ENCODE measurements at regions not wholly inside any gene's neighbourhood (a gene's known extent, or its start where the extent isn't known, plus 50 kb on each side); places are given as distances from the start of the nearest gene placed in this dataset.
"Not testable (repeated sequence)": the region's sequence is repeated elsewhere in the genome, so short reads cannot be mapped to it uniquely, and the experiment has no call there.

DNA sequence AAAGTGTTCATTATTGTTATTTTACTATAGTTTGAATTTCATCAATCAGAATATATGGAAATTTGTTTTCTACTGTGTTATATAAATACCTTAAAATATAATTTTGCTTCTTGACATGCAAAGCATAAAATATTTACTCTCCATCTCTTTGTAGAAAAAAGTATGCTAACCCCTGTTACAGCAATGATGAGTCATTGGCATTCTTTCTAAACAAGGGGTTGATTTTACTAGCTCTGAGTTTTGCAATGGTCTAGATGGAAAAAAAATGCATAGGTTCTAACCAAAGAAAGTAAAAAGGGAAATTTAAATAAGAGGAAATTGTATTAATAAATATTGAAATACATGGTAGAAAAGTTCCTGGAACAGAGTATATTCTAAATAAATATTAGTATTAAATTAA lies 990.2 kb upstream of the ATXN7L3B start:
- Histone ChIP-seq H3K4me3 (ENCODE audit: low read depth, low read length) (no peak overlapping the region), H3K27me3 (ENCODE audit: insufficient read depth, low read depth, severe bottlenecking) (no peaks in the 10 kb centered on the region), H3K36me3 (no peaks in the 10 kb centered on the region), H3K9me3 (ENCODE audit: severe bottlenecking) (no peaks in the 10 kb centered on the region), H3K27ac (no peak overlapping the region)
- TF ChIP-seq, protein P1, sequence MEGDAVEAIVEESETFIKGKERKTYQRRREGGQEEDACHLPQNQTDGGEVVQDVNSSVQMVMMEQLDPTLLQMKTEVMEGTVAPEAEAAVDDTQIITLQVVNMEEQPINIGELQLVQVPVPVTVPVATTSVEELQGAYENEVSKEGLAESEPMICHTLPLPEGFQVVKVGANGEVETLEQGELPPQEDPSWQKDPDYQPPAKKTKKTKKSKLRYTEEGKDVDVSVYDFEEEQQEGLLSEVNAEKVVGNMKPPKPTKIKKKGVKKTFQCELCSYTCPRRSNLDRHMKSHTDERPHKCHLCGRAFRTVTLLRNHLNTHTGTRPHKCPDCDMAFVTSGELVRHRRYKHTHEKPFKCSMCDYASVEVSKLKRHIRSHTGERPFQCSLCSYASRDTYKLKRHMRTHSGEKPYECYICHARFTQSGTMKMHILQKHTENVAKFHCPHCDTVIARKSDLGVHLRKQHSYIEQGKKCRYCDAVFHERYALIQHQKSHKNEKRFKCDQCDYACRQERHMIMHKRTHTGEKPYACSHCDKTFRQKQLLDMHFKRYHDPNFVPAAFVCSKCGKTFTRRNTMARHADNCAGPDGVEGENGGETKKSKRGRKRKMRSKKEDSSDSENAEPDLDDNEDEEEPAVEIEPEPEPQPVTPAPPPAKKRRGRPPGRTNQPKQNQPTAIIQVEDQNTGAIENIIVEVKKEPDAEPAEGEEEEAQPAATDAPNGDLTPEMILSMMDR (IDR thresholded peaks at IDR 0.05; ENCODE audit: low read depth, low read length), result no peak
- no peak for DNase-seq

DNA sequence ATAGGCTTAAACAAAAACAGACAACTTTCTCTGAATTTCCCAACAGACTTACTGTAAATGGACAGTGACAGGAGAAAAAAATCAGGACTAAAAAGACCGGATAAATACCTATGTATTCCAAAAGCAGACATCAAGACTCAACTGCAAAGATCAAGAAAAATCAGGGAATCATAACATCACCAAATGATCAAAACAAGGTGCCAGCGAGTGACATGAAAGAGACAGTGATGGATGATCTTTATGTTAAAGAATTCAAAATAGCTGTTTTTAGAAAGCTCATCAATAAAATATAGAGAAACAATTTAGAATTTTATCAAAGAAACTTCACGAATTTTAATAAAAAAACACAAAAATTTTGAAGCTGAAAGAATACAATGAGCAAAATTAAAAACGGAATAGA lies 952.5 kb upstream of the ATXN7L3B start:
- Histone ChIP-seq H3K9me3 (ENCODE audit: severe bottlenecking) (no peaks in the 10 kb centered on the region), H3K27ac (no peak overlapping the region), H3K27me3 (ENCODE audit: insufficient read depth, low read depth, severe bottlenecking) (no peaks in the 10 kb centered on the region), H3K4me3 (ENCODE audit: low read depth, low read length) (no peak overlapping the region), H3K36me3 (no peaks in the 10 kb centered on the region)
- TF ChIP-seq, protein P1 (IDR thresholded peaks at IDR 0.05; ENCODE audit: low read depth, low read length), result no peak
- no peak for DNase-seq

DNA sequence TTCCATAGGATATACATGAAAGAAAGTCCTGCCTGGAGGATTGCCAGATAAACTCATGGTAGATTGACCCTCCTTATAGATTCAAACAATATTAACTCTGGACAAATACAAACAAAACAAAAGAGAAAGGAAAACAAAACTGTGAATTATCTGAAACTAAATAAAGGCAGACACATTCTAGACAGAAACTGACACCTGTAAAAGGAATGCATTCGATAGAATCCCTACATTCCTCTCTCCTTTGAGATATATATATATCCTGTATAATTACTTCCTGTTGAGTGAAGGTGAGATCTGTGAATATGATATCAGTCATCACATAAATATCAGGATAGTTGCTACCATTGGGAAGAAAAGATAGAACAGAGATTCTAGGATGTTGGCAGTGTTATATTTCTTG lies 948.4 kb upstream of the ATXN7L3B start:
- Histone ChIP-seq H3K36me3 (no peaks in the 10 kb centered on the region), H3K9me3 (ENCODE audit: severe bottlenecking) (no peaks in the 10 kb centered on the region), H3K27me3 (ENCODE audit: insufficient read depth, low read depth, severe bottlenecking) (no peaks in the 10 kb centered on the region), H3K27ac (no peak overlapping the region), H3K4me3 (ENCODE audit: low read depth, low read length) (no peak overlapping the region)
- DNase-seq, result no peak
- TF ChIP-seq, protein P1 (IDR thresholded peaks at IDR 0.05; ENCODE audit: low read depth, low read length), result no peak

DNA sequence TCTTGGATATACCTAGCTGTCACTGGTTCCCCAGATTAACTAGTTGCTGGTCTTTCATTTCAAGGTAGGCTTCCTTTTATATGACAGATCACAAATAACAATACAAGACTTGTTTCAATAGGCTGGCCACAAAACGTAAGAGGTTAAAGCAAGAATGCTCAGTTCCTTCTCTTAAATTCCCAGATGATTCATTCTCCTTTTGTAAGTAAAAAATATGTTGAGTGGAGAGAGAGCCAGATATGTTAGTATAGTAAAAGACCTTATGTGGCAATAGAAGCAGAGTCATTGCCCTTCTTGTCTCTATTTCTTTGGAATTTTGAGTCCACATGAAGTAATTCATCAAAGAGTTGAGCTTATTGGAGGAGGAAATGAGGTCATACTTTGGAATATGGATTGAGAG lies 939.0 kb upstream of the ATXN7L3B start:
- Histone ChIP-seq H3K9me3 (ENCODE audit: severe bottlenecking) (no peaks in the 10 kb centered on the region), H3K27ac (no peak overlapping the region), H3K4me3 (ENCODE audit: low read depth, low read length) (no peak overlapping the region), H3K36me3 (no peaks in the 10 kb centered on the region), H3K27me3 (ENCODE audit: insufficient read depth, low read depth, severe bottlenecking) (no peaks in the 10 kb centered on the region)
- no peak for DNase-seq
- TF ChIP-seq, protein P1 (IDR thresholded peaks at IDR 0.05; ENCODE audit: low read depth, low read length), result no peak

- H3K36me3 ChIP-seq, result no peaks in the 10 kb centered on the region
- H3K27ac ChIP-seq, result no peak overlapping the region
- no peak for DNase-seq
- TF ChIP-seq, protein P1 (IDR thresholded peaks at IDR 0.05; ENCODE audit: low read depth, low read length), result no peak
- H3K4me3 ChIP-seq (ENCODE audit: low read depth, low read length), result no peak overlapping the region
- H3K27me3 ChIP-seq (ENCODE audit: insufficient read depth, low read depth, severe bottlenecking), result no peaks in the 10 kb centered on the region
- H3K9me3 ChIP-seq (ENCODE audit: severe bottlenecking), result no peaks in the 10 kb centered on the region
These were observed 938.4 kb upstream of the ATXN7L3B start for GRCh38 chr12:73599268-73599667.

DNA sequence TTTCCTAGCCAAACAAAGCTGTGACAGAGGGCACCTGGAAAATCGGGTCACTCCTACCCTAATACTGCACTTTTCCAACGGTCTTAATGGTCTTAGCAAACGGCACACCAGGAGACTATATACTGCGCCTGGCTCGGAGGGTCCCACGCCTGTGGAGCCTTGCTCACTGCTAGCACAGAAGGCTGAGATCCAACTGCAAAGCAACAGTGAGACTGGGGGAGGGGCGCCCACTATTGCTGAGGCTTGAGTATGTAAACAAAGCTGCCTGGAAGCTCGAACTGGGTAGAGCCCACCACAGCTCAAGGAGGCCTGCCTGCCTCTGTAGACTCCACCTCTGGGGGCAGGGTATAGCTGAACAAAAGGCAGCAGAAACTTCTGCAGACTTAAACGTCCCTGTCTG lies 931.7 kb upstream of the ATXN7L3B start:
- not testable (repeated sequence) for H3K27me3 ChIP-seq (ENCODE audit: insufficient read depth, low read depth, severe bottlenecking); H3K9me3 ChIP-seq (ENCODE audit: severe bottlenecking); H3K27ac ChIP-seq; H3K4me3 ChIP-seq (ENCODE audit: low read depth, low read length); H3K36me3 ChIP-seq; DNase-seq

Measured in WERI-Rb-1 (cell line).